Naive thymus-derived CD4-positive, alpha-beta T cell (primary cell): ENCODE measurements at regions not wholly inside any gene's neighbourhood (a gene's known extent, or its start where the extent isn't known, plus 50 kb on each side); places are given as distances from the start of the nearest gene placed in this dataset.

ENCODE experiments used
- ATAC-seq: fragments of 150-1000 bp; cut with Tn5 transposase; 2 replicates; pipeline ENCODE4 v1.10.0; 2021; ENCODE audit warnings: mild to moderate bottlenecking, moderate library complexity
- CTCF ChIA-PET: fragments of 350-600 bp; sonication (Branson Sonifier 250); formaldehyde crosslinking; loops from one replicate; lab custom pipeline; 2021; ENCODE audit warnings: antibody characterized with exemption; lab: Charles Lee
- POLR2A ChIA-PET: fragments of 350-600 bp; sonication (Branson Sonifier 250); formaldehyde crosslinking; loops from one replicate; lab custom pipeline; 2021; ENCODE audit warnings: antibody characterized with exemption, inconsistent platforms; lab: Charles Lee
- DNase-seq, 9 donors: peaks; one replicate each; pipeline versions ENCODE4 v3.0.0 to v3.0.0-alpha.2; 2020 to 2022; ENCODE audit warnings: mixed read lengths in 1 of 9
- H3K27ac ChIP-seq: one replicate; pipeline ENCODE4 v1.7.0; 2013; ENCODE audit warnings: mild to moderate bottlenecking, low read depth, low read length, moderate library complexity
- H3K27me3 ChIP-seq, 2 donors: one replicate each; pipeline ENCODE4 v1.7.0; 2013; ENCODE audit warnings: low read length in 2 of 2, mild to moderate bottlenecking in 2 of 2, moderate library complexity in 2 of 2; ENCODE audit not compliant: control insufficient read depth in 2 of 2, insufficient read depth in 2 of 2
- H3K36me3 ChIP-seq, 3 experiments: 1 replicate in 2 of 3; 2 replicates in 1 of 3; pipeline ENCODE4 v1.7.0; 2013; ENCODE audit warnings: low read length in 3 of 3, mild to moderate bottlenecking in 3 of 3, moderate library complexity in 1 of 3; ENCODE audit not compliant: insufficient read depth in 3 of 3, control insufficient read depth in 2 of 3
- H3K4me1 ChIP-seq, 2 donors: one replicate each; pipeline ENCODE4 v1.7.0; 2013; ENCODE audit warnings: low read length in 2 of 2, mild to moderate bottlenecking in 2 of 2, moderate library complexity in 1 of 2; ENCODE audit not compliant: control insufficient read depth in 2 of 2, insufficient read depth in 2 of 2
- H3K4me3 ChIP-seq: 2 replicates; pipeline ENCODE4 v1.7.0; 2013; ENCODE audit warnings: mild to moderate bottlenecking, low read length
- H3K9me3 ChIP-seq, 3 experiments: 1 replicate in 2 of 3; 2 replicates in 1 of 3; pipeline ENCODE4 v1.7.0; 2013; ENCODE audit warnings: low read length in 3 of 3; ENCODE audit not compliant: control insufficient read depth in 2 of 3
- H3K27ac Mint-ChIP-seq, 9 donors: one replicate each; pipeline ENCODE4 v1.8.0; 2020 to 2022; ENCODE audit warnings: mixed read lengths in 9 of 9, mild to moderate bottlenecking in 8 of 9, moderate library complexity in 5 of 9, inconsistent platforms in 2 of 9
- H3K27me3 Mint-ChIP-seq, 5 donors: one replicate each; pipeline ENCODE4 v1.8.0; 2021 to 2022; ENCODE audit warnings: mixed read lengths in 5 of 5, mild to moderate bottlenecking in 1 of 5
- H3K36me3 Mint-ChIP-seq, 5 donors: one replicate each; pipeline ENCODE4 v1.8.0; 2020 to 2022; ENCODE audit warnings: mixed read lengths in 5 of 5, mild to moderate bottlenecking in 3 of 5, inconsistent platforms in 1 of 5
- H3K4me1 Mint-ChIP-seq, 7 donors: one replicate each; pipeline ENCODE4 v1.8.0; 2020 to 2022; ENCODE audit warnings: mixed read lengths in 7 of 7, mild to moderate bottlenecking in 3 of 7, inconsistent platforms in 1 of 7
- H3K4me3 Mint-ChIP-seq, 10 donors: one replicate each; pipeline ENCODE4 v1.8.0; 2020 to 2022; ENCODE audit warnings: mild to moderate bottlenecking in 10 of 10, mixed read lengths in 10 of 10, moderate library complexity in 6 of 10, inconsistent platforms in 2 of 10
- H3K9me3 Mint-ChIP-seq, 11 donors: one replicate each; pipeline ENCODE4 v1.8.0; 2020 to 2022; ENCODE audit warnings: mixed read lengths in 11 of 11, mild to moderate bottlenecking in 4 of 11, inconsistent platforms in 1 of 11, moderate library complexity in 1 of 11
- intact Hi-C, 2 donors: fragments of 100-400 bp; cut with micrococcal nuclease; formaldehyde crosslinking; loops; one replicate each; pipeline ENCODE4 v1.15.1; 2023

DNA sequence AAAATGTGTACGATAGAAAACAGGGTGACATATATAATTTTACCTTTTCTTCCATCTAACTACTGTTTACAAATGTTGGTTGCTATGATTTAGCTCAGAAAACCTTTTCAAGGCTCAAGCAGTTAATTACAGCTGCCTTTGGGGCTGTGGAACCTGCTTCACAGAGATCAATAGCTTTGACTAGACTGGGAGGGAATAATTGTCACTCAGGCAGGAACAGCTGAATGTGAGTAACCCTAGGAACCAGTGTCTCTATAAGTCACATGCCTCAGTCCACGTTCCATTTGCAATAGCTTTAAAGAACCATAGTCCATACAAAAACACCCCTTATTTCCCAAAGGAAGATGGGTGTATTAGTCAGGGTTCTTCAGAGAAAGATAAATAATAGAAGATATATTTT lies 306.8 kb upstream of the ERCC4 start:
- CTCF ChIA-PET = no interaction called here
- Mint-ChIP-seq H3K4me3 (no peak overlapping the region), H3K27me3 (peaks cover 0 to 16% (median 3%) of the 10 kb centered on the region in 5 donors), H3K36me3 (no peaks in the 10 kb centered on the region), H3K9me3 (peaks cover 0 to 14% (median 6%) of the 10 kb centered on the region in 11 donors), H3K27ac (no peak overlapping the region), H3K4me1 (no peaks in the 10 kb centered on the region)
- Histone ChIP-seq H3K27ac (no peak overlapping the region), H3K36me3 (no peaks in the 10 kb centered on the region), H3K27me3 (no peaks in the 10 kb centered on the region), H3K9me3 (no peaks in the 10 kb centered on the region), H3K4me1 (no peaks in the 10 kb centered on the region), H3K4me3 (no peak overlapping the region)
- ATAC-seq (no peak), DNase-seq (no peak)
- POLR2A ChIA-PET = no interaction called here
- intact Hi-C loops = no loop called here

DNA sequence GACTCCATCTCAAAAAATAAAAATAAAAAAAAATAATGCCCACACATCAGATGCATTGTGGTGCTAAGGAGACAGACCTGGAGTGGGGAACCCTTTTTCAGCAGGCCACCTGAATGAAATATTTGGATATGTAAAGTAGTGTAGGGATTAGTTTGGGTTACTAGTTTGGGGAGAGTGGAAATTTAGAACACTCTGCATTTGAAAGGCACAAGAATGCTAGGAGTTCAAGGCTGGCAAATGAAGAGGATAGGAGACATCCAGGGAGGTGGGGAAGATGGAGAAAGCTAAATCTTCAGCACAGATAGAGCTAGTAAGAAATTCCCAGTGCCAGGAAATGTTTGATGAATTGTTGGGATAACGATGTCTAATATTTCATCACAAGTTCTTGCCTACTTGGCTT lies 298.3 kb upstream of the ERCC4 start:
- no peaks in the 10 kb centered on the region for H3K36me3 ChIP-seq
- Mint-ChIP-seq H3K9me3 (peaks cover 0 to 5% (median 0%) of the 10 kb centered on the region in 11 donors), H3K4me1 (no peaks in the 10 kb centered on the region), H3K27ac (no peak overlapping the region), H3K27me3 (peaks cover 0 to 14% (median 6%) of the 10 kb centered on the region in 5 donors), H3K4me3 (no peak overlapping the region), H3K36me3 (no peaks in the 10 kb centered on the region)
- no peaks in the 10 kb centered on the region for H3K9me3 ChIP-seq
- no peak overlapping the region for H3K27ac ChIP-seq
- ChIA-PET POLR2A (no interaction called here), CTCF (no interaction called here)
- H3K4me1 ChIP-seq = no peaks in the 10 kb centered on the region
- no peak for ATAC-seq
- no peak for DNase-seq
- no peak overlapping the region for H3K4me3 ChIP-seq
- intact Hi-C loops = no loop called here
- no peaks in the 10 kb centered on the region for H3K27me3 ChIP-seq

DNA sequence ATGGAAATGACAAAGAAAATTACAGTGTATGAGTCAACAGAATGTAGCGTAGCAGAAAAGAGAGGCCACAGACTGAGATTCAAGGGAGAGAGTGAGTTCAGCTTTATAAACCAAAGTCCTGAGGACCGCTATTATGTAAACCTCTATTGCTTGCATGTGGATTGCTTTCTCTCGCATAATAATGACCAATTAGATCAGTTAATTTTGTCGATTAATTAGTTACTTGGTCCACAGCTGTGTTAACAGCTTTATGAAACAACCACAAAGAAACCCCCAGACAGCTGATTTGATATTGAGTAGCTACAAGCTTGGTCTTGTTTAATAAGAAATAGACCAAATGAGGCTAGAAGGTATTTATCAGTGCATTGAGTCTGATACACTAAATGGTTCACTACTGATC lies 291.8 kb upstream of the ERCC4 start:
- H3K4me1 ChIP-seq = no peaks in the 10 kb centered on the region
- H3K9me3 Mint-ChIP-seq = peaks cover 0 to 4% (median 0%) of the 10 kb centered on the region in 11 donors
- no peaks in the 10 kb centered on the region for H3K36me3 ChIP-seq
- H3K27me3 Mint-ChIP-seq = peaks cover 0 to 6% (median 0%) of the 10 kb centered on the region in 5 donors
- POLR2A ChIA-PET = no interaction called here
- no peak overlapping the region for H3K4me3 ChIP-seq
- intact Hi-C loops = no loop called here
- H3K9me3 ChIP-seq = no peaks in the 10 kb centered on the region
- H3K4me1 Mint-ChIP-seq = no peaks in the 10 kb centered on the region
- CTCF ChIA-PET = no interaction called here
- H3K27ac Mint-ChIP-seq = no peak overlapping the region
- no peak overlapping the region for H3K27ac ChIP-seq
- DNase-seq = no peak
- no peak overlapping the region for H3K4me3 Mint-ChIP-seq
- H3K27me3 ChIP-seq = no peaks in the 10 kb centered on the region
- no peak for ATAC-seq
- no peaks in the 10 kb centered on the region for H3K36me3 Mint-ChIP-seq

DNA sequence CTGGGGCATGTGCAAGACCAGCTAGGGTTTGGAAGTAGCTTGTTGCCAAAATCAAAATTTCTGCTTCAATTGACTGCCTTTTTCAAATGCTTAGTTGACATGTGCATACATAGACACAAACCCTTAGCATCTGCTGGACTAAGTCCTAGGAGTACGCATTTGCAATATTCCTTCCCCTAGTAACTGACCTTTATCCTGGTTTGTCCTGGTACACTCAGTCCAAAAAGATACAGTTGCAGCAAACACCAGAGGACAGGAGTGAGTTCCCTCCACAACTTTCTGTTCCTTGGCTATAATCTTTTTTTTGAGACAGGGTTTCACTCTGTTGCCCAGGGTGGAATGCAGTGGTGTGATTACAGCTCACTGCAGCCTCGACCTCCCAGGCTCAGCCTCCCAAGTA lies 290.2 kb upstream of the ERCC4 start:
- no peak for ATAC-seq
- ChIA-PET CTCF (no interaction called here), POLR2A (no interaction called here)
- Mint-ChIP-seq H3K27ac (no peak overlapping the region), H3K9me3 (peaks cover 0 to 1% (median 0%) of the 10 kb centered on the region in 11 donors), H3K36me3 (no peaks in the 10 kb centered on the region), H3K4me3 (no peak overlapping the region), H3K4me1 (no peaks in the 10 kb centered on the region), H3K27me3 (peaks cover 0 to 5% (median 0%) of the 10 kb centered on the region in 5 donors)
- Histone ChIP-seq H3K36me3 (no peaks in the 10 kb centered on the region), H3K4me1 (no peaks in the 10 kb centered on the region), H3K27me3 (no peaks in the 10 kb centered on the region), H3K27ac (no peak overlapping the region), H3K9me3 (no peaks in the 10 kb centered on the region), H3K4me3 (no peak overlapping the region)
- no peak for DNase-seq
- intact Hi-C loops = no loop called here

GRCh38 chr16:13630374-13630773 lies 289.6 kb upstream of the ERCC4 start:
- no peaks in the 10 kb centered on the region for H3K36me3 Mint-ChIP-seq
- H3K9me3 ChIP-seq = no peaks in the 10 kb centered on the region
- no peak overlapping the region for H3K27ac Mint-ChIP-seq
- H3K27ac ChIP-seq = no peak overlapping the region
- H3K36me3 ChIP-seq = no peaks in the 10 kb centered on the region
- no peak for ATAC-seq
- POLR2A ChIA-PET = interaction anchor here (0.5 kb wide), 1 partner anchor 63 kb away, joined by 4 read pairs; no protein-coding TSS in a partner anchor
- H3K4me1 Mint-ChIP-seq = no peaks in the 10 kb centered on the region
- H3K9me3 Mint-ChIP-seq = peaks cover 0 to 4% (median 0%) of the 10 kb centered on the region in 11 donors
- no peak for DNase-seq
- CTCF ChIA-PET = no interaction called here
- H3K4me1 ChIP-seq = no peaks in the 10 kb centered on the region
- H3K27me3 ChIP-seq = no peaks in the 10 kb centered on the region
- no peak overlapping the region for H3K4me3 Mint-ChIP-seq
- intact Hi-C loops = no loop called here
- H3K4me3 ChIP-seq = no peak overlapping the region
- peaks cover 0 to 5% (median 0%) of the 10 kb centered on the region in 5 donors for H3K27me3 Mint-ChIP-seq

- Mint-ChIP-seq H3K27ac (no peak overlapping the region), H3K9me3 (peaks cover 0 to 6% (median 0%) of the 10 kb centered on the region in 11 donors), H3K4me3 (no peak overlapping the region), H3K27me3 (peaks cover 0 to 5% (median 0%) of the 10 kb centered on the region in 5 donors), H3K4me1 (no peaks in the 10 kb centered on the region), H3K36me3 (no peaks in the 10 kb centered on the region)
- Histone ChIP-seq H3K36me3 (no peaks in the 10 kb centered on the region), H3K4me1 (no peaks in the 10 kb centered on the region), H3K27me3 (no peaks in the 10 kb centered on the region), H3K9me3 (no peaks in the 10 kb centered on the region), H3K4me3 (no peak overlapping the region), H3K27ac (no peak overlapping the region)
- intact Hi-C loops = no loop called here
- POLR2A ChIA-PET = no interaction called here
- DNase-seq (no peak), ATAC-seq (no peak)
- CTCF ChIA-PET = no interaction called here
Observed at GRCh38 chr16:13631213-13631767, 288.7 kb upstream of the ERCC4 start.

DNA sequence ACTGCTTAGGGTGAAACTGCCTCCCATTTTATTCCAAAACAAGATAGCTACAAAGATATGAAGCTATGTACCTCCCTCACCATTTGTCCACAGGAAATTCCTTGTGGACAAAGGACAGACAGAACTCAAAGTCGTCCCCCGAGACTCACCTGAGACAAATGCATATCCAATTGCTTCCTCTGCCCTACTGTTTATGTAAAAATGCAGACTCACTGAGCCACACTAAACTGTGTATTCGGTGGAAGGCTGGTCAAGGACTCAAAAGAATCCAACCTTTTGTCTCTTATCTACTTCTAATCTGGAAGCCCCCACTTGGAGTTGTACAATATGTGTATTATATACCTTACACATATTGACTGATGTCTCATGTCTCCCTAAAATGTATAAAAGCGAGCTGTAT lies 288.0 kb upstream of the ERCC4 start:
- ChIA-PET CTCF (no interaction called here), POLR2A (no interaction called here)
- H3K36me3 Mint-ChIP-seq = no peaks in the 10 kb centered on the region
- H3K4me1 Mint-ChIP-seq = no peaks in the 10 kb centered on the region
- Histone ChIP-seq H3K27ac (no peak overlapping the region), H3K4me3 (no peak overlapping the region), H3K27me3 (no peaks in the 10 kb centered on the region), H3K4me1 (no peaks in the 10 kb centered on the region), H3K9me3 (no peaks in the 10 kb centered on the region), H3K36me3 (no peaks in the 10 kb centered on the region)
- peaks cover 0 to 11% (median 0%) of the 10 kb centered on the region in 11 donors for H3K9me3 Mint-ChIP-seq
- H3K27me3 Mint-ChIP-seq = peaks cover 0 to 5% (median 0%) of the 10 kb centered on the region in 5 donors
- no peak overlapping the region for H3K27ac Mint-ChIP-seq
- intact Hi-C loops = no loop called here
- no peak for ATAC-seq
- DNase-seq = no peak
- H3K4me3 Mint-ChIP-seq = no peak overlapping the region
